ENCODE measurements at regions not wholly inside any gene's neighbourhood (a gene's known extent, or its start where the extent isn't known, plus 50 kb on each side); places are given as distances from the start of the nearest gene placed in this dataset.

GRCh38 chr4:7126981-7127380, 59.1 kb upstream of the GRPEL1 start:
- intact Hi-C loops (cut with DNase I; ENCODE audit: low total_unique reads), result no loop called here
- Histone ChIP-seq H3K9me3 (no peaks in the 10 kb centered on the region), H3K4me3 (no peak overlapping the region), H3K4me1 (peaks cover 4% of the 10 kb centered on the region), H3K27me3 (no peaks in the 10 kb centered on the region), H3K36me3 (ENCODE audit: low read depth, missing control alignments) (no peaks in the 10 kb centered on the region), H3K27ac (no peak overlapping the region)
- 75 to 96% methylated on average over 8 of the region's 8 CpGs for WGBS, 2 donors
- no peak for TF ChIP-seq CTCF (IDR thresholded peaks at IDR 0.05)
- no peak for DNase-seq

GRCh38 chr4:7124689-7125442, 57.0 kb upstream of the GRPEL1 start:
- TF ChIP-seq CTCF (IDR thresholded peaks at IDR 0.05) (no peak), POLR2A (IDR thresholded peaks at IDR 0.05) (no peak)
- H3K27me3 ChIP-seq, result no peaks in the 10 kb centered on the region
- no peak overlapping the region for H3K4me3 ChIP-seq
- peak; percentile 65 for DNase-seq
- 60% methylated on average over 17 to 22 of the region's 22 CpGs for WGBS, 2 donors
- H3K36me3 ChIP-seq (ENCODE audit: low read depth, missing control alignments), result no peaks in the 10 kb centered on the region
- H3K9me3 ChIP-seq, result no peaks in the 10 kb centered on the region
- H3K4me1 ChIP-seq, result peaks cover 15% of the 10 kb centered on the region
- intact Hi-C loops (cut with DNase I; ENCODE audit: low total_unique reads), result no loop called here
- H3K27ac ChIP-seq, result peak overlapping the region in 1 of 2 donors; percentile 2

- H3K4me1 ChIP-seq, result peaks cover 15% of the 10 kb centered on the region
- H3K9me3 ChIP-seq, result no peaks in the 10 kb centered on the region
- intact Hi-C loops (cut with DNase I; ENCODE audit: low total_unique reads), result no loop called here
- WGBS, 2 donors, result 81 to 92% methylated on average over 18 to 24 of the region's 24 CpGs
- no peaks in the 10 kb centered on the region for H3K27me3 ChIP-seq
- no peak overlapping the region for H3K27ac ChIP-seq
- TF ChIP-seq CTCF (IDR thresholded peaks at IDR 0.05) (no peak), POLR2A (IDR thresholded peaks at IDR 0.05) (no peak)
- no peak overlapping the region for H3K4me3 ChIP-seq
- H3K36me3 ChIP-seq (ENCODE audit: low read depth, missing control alignments), result no peaks in the 10 kb centered on the region
- DNase-seq, result no peak
Observed at GRCh38 chr4:7121866-7122653, 54.2 kb upstream of the GRPEL1 start.

GRCh38 chr4:7121174-7121573, 53.3 kb upstream of the GRPEL1 start:
- Histone ChIP-seq H3K9me3 (no peaks in the 10 kb centered on the region), H3K4me1 (peaks cover 15% of the 10 kb centered on the region), H3K36me3 (ENCODE audit: low read depth, missing control alignments) (no peaks in the 10 kb centered on the region), H3K4me3 (no peak overlapping the region), H3K27me3 (no peaks in the 10 kb centered on the region), H3K27ac (peak overlapping the region in 1 of 2 donors; percentile 36)
- 51 to 56% methylated on average over 14 to 15 of the region's 15 CpGs for WGBS, 2 donors
- intact Hi-C loops (cut with DNase I; ENCODE audit: low total_unique reads), result no loop called here
- no peak for TF ChIP-seq CTCF (IDR thresholded peaks at IDR 0.05)
- TF ChIP-seq POLR2A (IDR thresholded peaks at IDR 0.05), result no peak
- DNase-seq, result peak; percentile 52

Measured in testis (tissue), 2 donors.